Fibroblast of pulmonary artery (primary cell): ENCODE measurements at regions not wholly inside any gene's neighbourhood (a gene's known extent, or its start where the extent isn't known, plus 50 kb on each side); places are given as distances from the start of the nearest gene placed in this dataset.

ENCODE experiments used
- DNase-seq: peaks from one replicate; pipeline ENCODE4 v3.0.0-alpha.2; 2010; ENCODE audit warnings: low read depth
- H3K4me3 ChIP-seq: replicated peaks from 2 replicates; pipeline ENCODE4 v1.5.1; 2011; ENCODE audit warnings: low read depth, mild to moderate bottlenecking, control low read depth, low read length, moderate library complexity
- TF ChIP-seq, protein P1 (sequence below): IDR thresholded peaks from 2 replicates; pipeline ENCODE4 v1.5.1; 2011; ENCODE audit warnings: mild to moderate bottlenecking, control low read depth, low read length, inconsistent platforms; ENCODE audit errors: missing control alignments

DNA sequence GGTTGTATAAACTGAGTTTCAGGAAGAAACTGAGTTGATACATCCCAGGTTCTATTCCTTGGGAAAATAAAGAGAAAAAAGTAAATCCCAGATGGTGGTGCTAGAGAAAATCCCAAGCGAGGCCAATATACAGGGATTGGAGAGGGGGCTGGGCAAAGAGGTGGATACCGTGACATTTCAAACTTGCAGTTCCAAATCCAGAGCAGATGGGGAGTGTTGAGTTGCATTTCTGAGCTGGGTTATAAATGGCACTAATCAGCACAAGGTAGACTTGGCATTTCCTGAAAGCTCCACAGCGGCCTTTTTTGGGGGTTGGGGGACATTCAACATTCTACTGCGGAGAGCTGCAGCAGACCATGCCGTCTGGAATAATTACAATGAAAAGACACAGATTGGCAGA lies 224.4 kb downstream of the NXNL2 start:
- TF ChIP-seq, protein P1, sequence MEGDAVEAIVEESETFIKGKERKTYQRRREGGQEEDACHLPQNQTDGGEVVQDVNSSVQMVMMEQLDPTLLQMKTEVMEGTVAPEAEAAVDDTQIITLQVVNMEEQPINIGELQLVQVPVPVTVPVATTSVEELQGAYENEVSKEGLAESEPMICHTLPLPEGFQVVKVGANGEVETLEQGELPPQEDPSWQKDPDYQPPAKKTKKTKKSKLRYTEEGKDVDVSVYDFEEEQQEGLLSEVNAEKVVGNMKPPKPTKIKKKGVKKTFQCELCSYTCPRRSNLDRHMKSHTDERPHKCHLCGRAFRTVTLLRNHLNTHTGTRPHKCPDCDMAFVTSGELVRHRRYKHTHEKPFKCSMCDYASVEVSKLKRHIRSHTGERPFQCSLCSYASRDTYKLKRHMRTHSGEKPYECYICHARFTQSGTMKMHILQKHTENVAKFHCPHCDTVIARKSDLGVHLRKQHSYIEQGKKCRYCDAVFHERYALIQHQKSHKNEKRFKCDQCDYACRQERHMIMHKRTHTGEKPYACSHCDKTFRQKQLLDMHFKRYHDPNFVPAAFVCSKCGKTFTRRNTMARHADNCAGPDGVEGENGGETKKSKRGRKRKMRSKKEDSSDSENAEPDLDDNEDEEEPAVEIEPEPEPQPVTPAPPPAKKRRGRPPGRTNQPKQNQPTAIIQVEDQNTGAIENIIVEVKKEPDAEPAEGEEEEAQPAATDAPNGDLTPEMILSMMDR, result no peak
- no peak for DNase-seq
- H3K4me3 ChIP-seq, result no peak overlapping the region

DNA sequence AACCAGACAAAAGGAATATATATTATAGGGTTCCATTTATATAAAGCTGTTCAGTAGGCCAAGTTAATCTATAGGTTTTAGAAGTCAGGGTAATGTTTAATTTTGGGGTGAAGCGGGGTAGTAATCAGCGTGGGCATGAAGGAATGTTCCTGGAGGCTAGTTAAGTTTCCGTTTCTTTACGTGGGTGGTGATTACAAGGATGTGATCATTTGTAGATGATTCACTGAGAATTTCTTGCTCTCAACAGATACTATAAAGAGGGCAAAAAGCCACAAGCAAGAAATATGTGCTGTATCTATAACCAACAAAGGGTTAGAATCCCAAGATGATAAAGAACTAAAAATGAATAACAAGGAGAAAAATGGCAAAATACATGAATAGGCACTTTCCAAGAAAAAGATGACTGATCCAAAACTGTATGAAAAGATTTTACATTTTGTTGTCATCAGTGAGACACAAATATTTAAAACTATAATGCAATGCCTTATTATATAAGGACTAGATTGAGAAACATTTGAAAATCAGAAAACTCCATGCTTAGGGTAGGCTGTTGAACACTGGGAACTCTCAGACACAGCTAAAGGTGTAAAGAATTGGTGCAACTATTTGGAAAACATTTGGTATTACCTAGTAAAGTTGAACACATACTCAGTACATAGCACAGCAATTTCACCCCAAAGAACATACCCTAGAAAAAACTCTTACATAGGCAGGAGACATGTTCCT lies 224.3 kb upstream of the S1PR3 start:
- TF ChIP-seq, protein P1, result no peak
- DNase-seq, result peak; percentile 81
- no peak overlapping the region for H3K4me3 ChIP-seq

DNA sequence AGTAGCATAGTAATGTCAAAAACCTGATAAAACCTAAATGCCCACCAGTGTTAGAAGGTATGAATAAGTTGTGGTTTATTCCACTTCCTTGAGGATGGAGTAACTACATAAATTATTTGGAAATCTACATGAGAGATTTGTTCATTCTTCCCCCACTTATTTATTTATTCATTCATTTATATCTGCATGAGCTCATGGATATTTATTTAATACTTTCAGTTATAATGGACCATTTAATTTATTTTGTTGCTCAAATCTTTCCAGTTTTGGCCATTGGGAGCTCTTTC lies 223.8 kb upstream of the S1PR3 start:
- no peak for DNase-seq
- TF ChIP-seq, protein P1, result no peak
- no peak overlapping the region for H3K4me3 ChIP-seq

DNA sequence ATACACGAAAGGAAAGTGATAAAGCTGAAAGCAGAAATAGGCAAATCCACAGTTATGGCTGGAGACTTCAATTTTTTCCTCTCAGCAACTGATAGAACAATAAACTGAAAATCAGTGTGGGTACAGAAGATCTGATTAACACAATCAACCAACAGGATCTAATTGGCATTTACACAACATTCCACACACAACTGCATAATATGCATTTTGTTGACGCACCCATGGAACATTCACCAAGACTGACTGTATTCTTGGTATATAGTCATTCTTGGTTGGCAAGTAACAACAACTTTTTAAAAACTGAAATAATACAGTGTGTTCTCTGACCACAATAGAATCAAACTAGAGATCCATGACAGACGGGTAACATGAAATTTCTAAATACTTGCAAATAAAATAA lies 218.7 kb upstream of the S1PR3 start:
- H3K4me3 ChIP-seq, result no peak overlapping the region
- TF ChIP-seq, protein P1, result no peak
- no peak for DNase-seq

DNA sequence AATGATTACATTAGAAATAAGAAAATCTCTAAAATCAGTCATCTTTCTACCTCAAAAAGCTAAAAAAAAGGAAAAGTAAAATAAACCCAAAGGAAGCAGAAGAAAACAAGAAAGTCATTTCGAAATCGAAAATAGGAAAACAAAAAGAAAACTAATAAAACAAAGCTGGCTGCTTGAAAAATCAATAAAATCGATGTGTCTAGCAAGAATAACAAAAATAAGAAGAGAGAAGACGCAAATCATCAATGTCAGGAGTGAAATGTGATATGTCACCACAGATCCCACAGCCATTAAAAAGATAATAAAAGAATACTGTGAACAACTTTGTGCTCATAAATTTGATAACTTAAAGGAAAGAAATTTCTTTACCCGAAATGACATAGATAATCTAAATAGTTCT lies 218.1 kb upstream of the S1PR3 start:
- TF ChIP-seq, protein P1, result no peak
- H3K4me3 ChIP-seq, result no peak overlapping the region
- DNase-seq, result no peak

DNA sequence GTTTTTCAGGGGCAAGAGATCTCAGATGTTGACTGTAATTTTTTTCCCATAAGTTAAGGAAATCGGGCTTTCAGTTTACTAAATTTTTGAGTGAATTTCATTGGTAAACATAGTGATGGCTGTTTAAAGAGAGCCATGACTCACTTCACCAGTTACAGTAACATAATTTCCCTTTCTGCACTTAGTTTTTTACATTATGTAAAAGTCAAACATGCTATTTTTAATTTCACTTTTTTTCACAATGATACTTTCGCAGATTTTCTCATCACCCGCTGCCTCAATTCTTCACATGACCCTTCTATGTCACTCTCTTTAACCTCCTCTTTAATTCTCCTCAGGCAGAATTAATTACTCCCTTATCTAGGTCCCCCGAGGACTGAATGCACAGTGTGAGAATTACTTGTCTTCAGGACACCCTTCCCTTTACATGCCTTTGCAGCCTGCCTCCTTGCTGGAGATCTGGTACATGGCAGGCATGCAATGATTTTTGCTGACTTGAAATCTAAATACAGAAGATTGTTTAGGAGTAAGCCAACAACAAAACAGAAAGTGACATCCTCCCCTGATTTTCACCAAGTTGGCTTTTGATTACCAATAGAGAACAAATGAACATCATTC lies 217.5 kb upstream of the S1PR3 start:
- no peak overlapping the region for H3K4me3 ChIP-seq
- DNase-seq, result peak; percentile 64
- TF ChIP-seq, protein P1, result peak; percentile 45

DNA sequence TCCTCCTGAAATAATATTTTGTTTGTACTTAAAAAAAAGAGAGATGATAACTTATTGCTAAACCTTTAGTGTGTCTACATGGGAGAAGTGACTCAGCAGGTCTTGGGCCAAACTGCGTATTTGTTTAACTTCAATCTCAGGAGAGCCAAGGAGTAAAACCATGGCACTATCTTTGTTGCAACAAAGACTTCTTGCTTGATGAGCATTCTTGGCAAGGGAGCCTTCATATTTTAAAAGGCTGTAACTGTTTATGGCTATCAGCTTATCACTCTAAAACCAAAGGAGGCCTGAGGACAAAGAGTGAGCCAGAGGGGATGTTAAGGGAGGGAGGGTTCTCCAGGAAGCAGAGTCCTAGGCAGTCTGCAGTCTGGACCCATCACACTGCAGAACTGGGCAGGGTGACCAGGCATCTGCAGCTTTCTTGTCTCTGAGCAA lies 216.2 kb upstream of the S1PR3 start:
- TF ChIP-seq, protein P1, result no peak
- DNase-seq, result peak; percentile 98
- H3K4me3 ChIP-seq, result no peak overlapping the region
